Neural cell (in vitro differentiated cells): ENCODE measurements at regions not wholly inside any gene's neighbourhood (a gene's known extent, or its start where the extent isn't known, plus 50 kb on each side); places are given as distances from the start of the nearest gene placed in this dataset.

ENCODE experiments used
- EP300 ChIP-seq: fragments of 450-650 bp; conservative IDR thresholded peaks from 2 replicates; pipeline ENCODE4 v1.6.1; 2014; ENCODE audit warnings: antibody characterized with exemption, mild to moderate bottlenecking, moderate library complexity; ENCODE audit not compliant: poor library complexity, severe bottlenecking
- EZH2 ChIP-seq: fragments of 200-600, 300-800 bp; shearing (Covaris generic), sonication (generic); IDR thresholded peaks from 2 replicates; pipeline ENCODE4 v1.6.1; 2014; ENCODE audit warnings: antibody characterized with exemption, low read length, borderline replicate concordance, mild to moderate bottlenecking; ENCODE audit not compliant: insufficient read depth, poor library complexity, severe bottlenecking
- TF ChIP-seq, protein P1 (sequence below): fragments of 450-650 bp; IDR thresholded peaks from 2 replicates; pipeline ENCODE4 v1.5.1; 2014; ENCODE audit warnings: antibody characterized with exemption, mild to moderate bottlenecking, moderate library complexity; ENCODE audit not compliant: poor library complexity, severe bottlenecking
- TF ChIP-seq, protein P2 (sequence below): IDR thresholded peaks from 2 replicates; pipeline ENCODE4 v1.6.1; 2012; ENCODE audit warnings: borderline replicate concordance

GRCh38 chr3:55159016-55159415, 231.2 kb upstream of the LRTM1 start:
- TF ChIP-seq EP300 (no peak), EZH2 (no peak)
- TF ChIP-seq, protein P1, sequence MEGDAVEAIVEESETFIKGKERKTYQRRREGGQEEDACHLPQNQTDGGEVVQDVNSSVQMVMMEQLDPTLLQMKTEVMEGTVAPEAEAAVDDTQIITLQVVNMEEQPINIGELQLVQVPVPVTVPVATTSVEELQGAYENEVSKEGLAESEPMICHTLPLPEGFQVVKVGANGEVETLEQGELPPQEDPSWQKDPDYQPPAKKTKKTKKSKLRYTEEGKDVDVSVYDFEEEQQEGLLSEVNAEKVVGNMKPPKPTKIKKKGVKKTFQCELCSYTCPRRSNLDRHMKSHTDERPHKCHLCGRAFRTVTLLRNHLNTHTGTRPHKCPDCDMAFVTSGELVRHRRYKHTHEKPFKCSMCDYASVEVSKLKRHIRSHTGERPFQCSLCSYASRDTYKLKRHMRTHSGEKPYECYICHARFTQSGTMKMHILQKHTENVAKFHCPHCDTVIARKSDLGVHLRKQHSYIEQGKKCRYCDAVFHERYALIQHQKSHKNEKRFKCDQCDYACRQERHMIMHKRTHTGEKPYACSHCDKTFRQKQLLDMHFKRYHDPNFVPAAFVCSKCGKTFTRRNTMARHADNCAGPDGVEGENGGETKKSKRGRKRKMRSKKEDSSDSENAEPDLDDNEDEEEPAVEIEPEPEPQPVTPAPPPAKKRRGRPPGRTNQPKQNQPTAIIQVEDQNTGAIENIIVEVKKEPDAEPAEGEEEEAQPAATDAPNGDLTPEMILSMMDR: no peak
- TF ChIP-seq, protein P2, sequence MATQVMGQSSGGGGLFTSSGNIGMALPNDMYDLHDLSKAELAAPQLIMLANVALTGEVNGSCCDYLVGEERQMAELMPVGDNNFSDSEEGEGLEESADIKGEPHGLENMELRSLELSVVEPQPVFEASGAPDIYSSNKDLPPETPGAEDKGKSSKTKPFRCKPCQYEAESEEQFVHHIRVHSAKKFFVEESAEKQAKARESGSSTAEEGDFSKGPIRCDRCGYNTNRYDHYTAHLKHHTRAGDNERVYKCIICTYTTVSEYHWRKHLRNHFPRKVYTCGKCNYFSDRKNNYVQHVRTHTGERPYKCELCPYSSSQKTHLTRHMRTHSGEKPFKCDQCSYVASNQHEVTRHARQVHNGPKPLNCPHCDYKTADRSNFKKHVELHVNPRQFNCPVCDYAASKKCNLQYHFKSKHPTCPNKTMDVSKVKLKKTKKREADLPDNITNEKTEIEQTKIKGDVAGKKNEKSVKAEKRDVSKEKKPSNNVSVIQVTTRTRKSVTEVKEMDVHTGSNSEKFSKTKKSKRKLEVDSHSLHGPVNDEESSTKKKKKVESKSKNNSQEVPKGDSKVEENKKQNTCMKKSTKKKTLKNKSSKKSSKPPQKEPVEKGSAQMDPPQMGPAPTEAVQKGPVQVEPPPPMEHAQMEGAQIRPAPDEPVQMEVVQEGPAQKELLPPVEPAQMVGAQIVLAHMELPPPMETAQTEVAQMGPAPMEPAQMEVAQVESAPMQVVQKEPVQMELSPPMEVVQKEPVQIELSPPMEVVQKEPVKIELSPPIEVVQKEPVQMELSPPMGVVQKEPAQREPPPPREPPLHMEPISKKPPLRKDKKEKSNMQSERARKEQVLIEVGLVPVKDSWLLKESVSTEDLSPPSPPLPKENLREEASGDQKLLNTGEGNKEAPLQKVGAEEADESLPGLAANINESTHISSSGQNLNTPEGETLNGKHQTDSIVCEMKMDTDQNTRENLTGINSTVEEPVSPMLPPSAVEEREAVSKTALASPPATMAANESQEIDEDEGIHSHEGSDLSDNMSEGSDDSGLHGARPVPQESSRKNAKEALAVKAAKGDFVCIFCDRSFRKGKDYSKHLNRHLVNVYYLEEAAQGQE: no peak
